HepG2 (cell line): ENCODE measurements at regions not wholly inside any gene's neighbourhood (a gene's known extent, or its start where the extent isn't known, plus 50 kb on each side); places are given as distances from the start of the nearest gene placed in this dataset.

Experiments
- ATAC-seq: fragments of 200-7000 bp; cut with Tn5 transposase; 3 replicates; pipeline ENCODE4 v1.9.1; 2020; ENCODE audit warnings: mild to moderate bottlenecking, moderate library complexity
- BruUV-seq: library from RNA; stranded (reverse); fragments of 400-500 nt; replicated peaks from 2 replicates; lab custom pipeline; 2021; lab: Mats Ljungman, UMichigan
- CTCF ChIA-PET: fragments of 300-600 bp; formaldehyde crosslinking; extraction: SDS; loops from one replicate; lab custom pipeline; 2021; ENCODE audit warnings: low total read pairs, inconsistent platforms, low intra/inter-chr PET ratio; lab: Yijun Ruan, JAX
- POLR2A ChIA-PET: fragments of 350-600 bp; sonication (Branson Sonifier 250); formaldehyde crosslinking; loops from one replicate; lab custom pipeline; 2020; ENCODE audit warnings: antibody characterized with exemption, inconsistent platforms; lab: Yijun Ruan, JAX
- DNase-seq: peaks from one replicate; pipeline ENCODE4 v3.0.0-alpha.2; 2015; ENCODE audit warnings: low spot score
- FAIRE-seq: peaks from 3 replicates; lab custom pipeline; 2011; peaks lifted over from hg19 to GRCh38; lab: Jason Lieb, UNC
- H2AFZ ChIP-seq: one replicate; pipeline ENCODE4 v1.6.1; 2011; ENCODE audit warnings: low read length, inconsistent platforms
- H3K27ac ChIP-seq: fragments of 300-600 bp; 3 replicates; pipeline ENCODE4 v1.8.0; 2011; ENCODE audit warnings: mixed run types, mild to moderate bottlenecking, mixed read lengths, low read length, inconsistent platforms; ENCODE audit not compliant: insufficient read depth; ENCODE audit errors: extremely low read length
- H3K27me3 ChIP-seq, 2 experiments: fragments of 200-600 bp in 1 of 2; 2 replicates in 1 of 2; 3 replicates in 1 of 2; pipeline versions ENCODE4 v1.6.0 to v1.8.0; 2011; ENCODE audit warnings: low read length in 2 of 2, mild to moderate bottlenecking in 2 of 2, moderate library complexity in 2 of 2, inconsistent platforms in 1 of 2; ENCODE audit not compliant: insufficient read depth in 2 of 2, control insufficient read depth in 1 of 2
- H3K36me3 ChIP-seq, 2 experiments: fragments of 200-600 bp in 1 of 2; replicated peaks in 1 of 2; 2 replicates in 1 of 2; 3 replicates in 1 of 2; pipeline versions ENCODE4 v1.5.1 to v1.8.0; 2011; ENCODE audit warnings: low read length in 2 of 2, inconsistent platforms in 1 of 2; ENCODE audit not compliant: insufficient read depth in 2 of 2, control insufficient read depth in 1 of 2
- H3K4me1 ChIP-seq: 2 replicates; pipeline ENCODE4 v1.5.1; 2012; ENCODE audit warnings: low read length, inconsistent platforms; ENCODE audit not compliant: insufficient read depth
- H3K4me2 ChIP-seq: 2 replicates; pipeline ENCODE4 v1.6.0; 2011; ENCODE audit warnings: low read depth, low read length, inconsistent platforms
- H3K4me3 ChIP-seq, 3 experiments: fragments of 200-600 bp in 1 of 3; sonication (generic), shearing (Covaris generic) in 1 of 3; replicated peaks in 1 of 3; 2 replicates each; pipeline ENCODE4 v1.5.1; 2011 to 2016; ENCODE audit warnings: low read length in 3 of 3, inconsistent platforms in 2 of 3, low read depth in 2 of 3, mild to moderate bottlenecking in 2 of 3, control low read depth in 1 of 3, mixed read lengths in 1 of 3; ENCODE audit not compliant: insufficient read depth in 1 of 3
- H3K79me2 ChIP-seq: one replicate; pipeline ENCODE4 v1.6.1; 2011; ENCODE audit warnings: low read length, inconsistent platforms; ENCODE audit not compliant: insufficient read depth
- H3K9ac ChIP-seq: 2 replicates; pipeline ENCODE4 v1.6.0; 2011; ENCODE audit warnings: mild to moderate bottlenecking, low read depth, low read length, inconsistent platforms; ENCODE audit not compliant: insufficient read depth
- H3K9me3 ChIP-seq: 2 replicates; pipeline ENCODE4 v1.5.1; 2012; ENCODE audit warnings: mild to moderate bottlenecking, low read length
- H4K20me1 ChIP-seq: 2 replicates; pipeline ENCODE4 v1.6.0; 2011; ENCODE audit warnings: inconsistent platforms, mild to moderate bottlenecking, low read length, moderate library complexity; ENCODE audit not compliant: insufficient read depth
- ATAD3A ChIP-seq: sonication (generic); formaldehyde crosslinking; IDR thresholded peaks from 2 replicates; pipeline ENCODE4 v1.4.0; 2020; ENCODE audit warnings: missing genetic modification reagents
- POGZ ChIP-seq: sonication (generic); formaldehyde crosslinking; IDR thresholded peaks from 2 replicates; pipeline ENCODE4 v1.4.0; 2020; ENCODE audit warnings: mild to moderate bottlenecking, missing genetic modification reagents
- ZNF12 ChIP-seq: sonication (generic); formaldehyde crosslinking; IDR thresholded peaks from 2 replicates; pipeline ENCODE4 v1.5.0; 2020; ENCODE audit warnings: missing genetic modification reagents
- ZNF350 ChIP-seq: sonication (generic); formaldehyde crosslinking; IDR thresholded peaks from 2 replicates; pipeline ENCODE4 v1.4.0; 2020; ENCODE audit warnings: mild to moderate bottlenecking, low read depth, missing genetic modification reagents, borderline replicate concordance
- WGBS: methylation state at CpG from one replicate; pipeline ENCODE4 v1.1.6; 2017; ENCODE audit warnings: low lambda C conversion rate; 5-methylcytosine and 5-hydroxymethylcytosine counted together
- in situ Hi-C: cut with HindIII; loops from 2 replicates; pipeline ENCODE4 v1.10.0; 2017; ENCODE audit warnings: low pct_unique_long_range_greater_than_20kb; ENCODE audit not compliant: extremely low pct_ligation_motif_present
- intact Hi-C: fragments of 100-400 bp; cut with micrococcal nuclease; formaldehyde crosslinking; loops from one replicate; pipeline ENCODE4 v1.10.0; 2022; ENCODE audit not compliant: unreplicated experiment
- TF ChIP-seq, protein P1 (sequence below): sonication (generic); formaldehyde crosslinking; IDR thresholded peaks from 2 replicates; pipeline ENCODE4 v1.4.0; 2020; ENCODE audit warnings: missing genetic modification reagents, borderline replicate concordance

DNA sequence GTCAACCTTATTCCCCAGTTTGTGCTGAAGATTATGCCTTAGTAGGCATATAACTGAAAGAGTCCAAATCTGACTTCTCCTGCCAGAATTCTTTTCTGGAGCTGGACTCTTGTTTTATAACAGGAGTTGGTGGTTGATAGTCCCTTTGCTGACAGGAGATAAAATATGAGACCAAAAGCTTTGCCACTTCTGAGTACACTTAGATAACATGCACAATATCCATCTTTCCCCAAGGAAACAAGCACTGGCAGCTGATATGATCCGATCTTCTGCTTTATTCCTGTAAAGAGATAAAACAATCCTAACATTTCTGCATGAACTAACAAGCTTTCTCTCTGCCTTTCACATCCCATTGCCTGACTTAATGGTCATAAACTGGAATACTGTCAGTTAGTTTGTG lies 1265.4 kb upstream of the ADGRB3 start (continued):
- TF ChIP-seq, protein P1, sequence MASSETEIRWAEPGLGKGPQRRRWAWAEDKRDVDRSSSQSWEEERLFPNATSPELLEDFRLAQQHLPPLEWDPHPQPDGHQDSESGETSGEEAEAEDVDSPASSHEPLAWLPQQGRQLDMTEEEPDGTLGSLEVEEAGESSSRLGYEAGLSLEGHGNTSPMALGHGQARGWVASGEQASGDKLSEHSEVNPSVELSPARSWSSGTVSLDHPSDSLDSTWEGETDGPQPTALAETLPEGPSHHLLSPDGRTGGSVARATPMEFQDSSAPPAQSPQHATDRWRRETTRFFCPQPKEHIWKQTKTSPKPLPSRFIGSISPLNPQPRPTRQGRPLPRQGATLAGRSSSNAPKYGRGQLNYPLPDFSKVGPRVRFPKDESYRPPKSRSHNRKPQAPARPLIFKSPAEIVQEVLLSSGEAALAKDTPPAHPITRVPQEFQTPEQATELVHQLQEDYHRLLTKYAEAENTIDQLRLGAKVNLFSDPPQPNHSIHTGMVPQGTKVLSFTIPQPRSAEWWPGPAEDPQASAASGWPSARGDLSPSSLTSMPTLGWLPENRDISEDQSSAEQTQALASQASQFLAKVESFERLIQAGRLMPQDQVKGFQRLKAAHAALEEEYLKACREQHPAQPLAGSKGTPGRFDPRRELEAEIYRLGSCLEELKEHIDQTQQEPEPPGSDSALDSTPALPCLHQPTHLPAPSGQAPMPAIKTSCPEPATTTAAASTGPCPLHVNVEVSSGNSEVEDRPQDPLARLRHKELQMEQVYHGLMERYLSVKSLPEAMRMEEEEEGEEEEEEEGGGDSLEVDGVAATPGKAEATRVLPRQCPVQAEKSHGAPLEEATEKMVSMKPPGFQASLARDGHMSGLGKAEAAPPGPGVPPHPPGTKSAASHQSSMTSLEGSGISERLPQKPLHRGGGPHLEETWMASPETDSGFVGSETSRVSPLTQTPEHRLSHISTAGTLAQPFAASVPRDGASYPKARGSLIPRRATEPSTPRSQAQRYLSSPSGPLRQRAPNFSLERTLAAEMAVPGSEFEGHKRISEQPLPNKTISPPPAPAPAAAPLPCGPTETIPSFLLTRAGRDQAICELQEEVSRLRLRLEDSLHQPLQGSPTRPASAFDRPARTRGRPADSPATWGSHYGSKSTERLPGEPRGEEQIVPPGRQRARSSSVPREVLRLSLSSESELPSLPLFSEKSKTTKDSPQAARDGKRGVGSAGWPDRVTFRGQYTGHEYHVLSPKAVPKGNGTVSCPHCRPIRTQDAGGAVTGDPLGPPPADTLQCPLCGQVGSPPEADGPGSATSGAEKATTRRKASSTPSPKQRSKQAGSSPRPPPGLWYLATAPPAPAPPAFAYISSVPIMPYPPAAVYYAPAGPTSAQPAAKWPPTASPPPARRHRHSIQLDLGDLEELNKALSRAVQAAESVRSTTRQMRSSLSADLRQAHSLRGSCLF (CRISPR knock-in tag), result no peak
- no peak for TF ChIP-seq ATAD3A (CRISPR knock-in tag)

DNA sequence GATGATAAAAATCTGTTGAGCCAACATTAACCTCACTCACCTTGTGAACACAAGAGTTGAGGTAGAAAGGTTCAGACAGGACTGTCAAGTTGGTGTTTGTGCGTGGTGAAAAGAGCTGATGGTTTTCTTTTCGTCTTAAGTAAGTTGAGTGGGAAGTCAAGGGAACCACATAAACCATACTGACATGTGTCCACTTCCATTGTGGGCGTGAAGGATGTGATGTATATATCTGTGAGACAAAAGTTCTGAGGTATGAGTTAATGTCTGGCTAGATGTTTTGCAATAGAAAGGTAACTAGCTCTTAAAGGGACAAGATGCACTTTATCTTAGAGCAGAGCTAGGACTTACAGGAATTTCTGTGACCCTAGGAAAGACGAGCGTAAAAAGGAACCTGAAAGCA lies 1272.1 kb upstream of the ADGRB3 start:
- intact Hi-C loops, result no loop called here
- Histone ChIP-seq H3K9me3 (no peaks in the 10 kb centered on the region), H3K4me2 (no peak overlapping the region), H3K4me1 (peaks cover 5% of the 10 kb centered on the region; the same call in 1 of the 2 replicates), H3K79me2 (no peaks in the 10 kb centered on the region), H2AFZ (peak overlapping the region; percentile 35), H3K9ac (no peak overlapping the region), H3K27ac (no peak overlapping the region), H4K20me1 (no peaks in the 10 kb centered on the region), H3K36me3 (no peaks in the 10 kb centered on the region), H3K4me3 (no peak overlapping the region), H3K27me3 (no peaks in the 10 kb centered on the region)
- no TSS peak for BruUV-seq
- WGBS, result 19% methylated on average over 5 of the region's 5 CpGs
- peak; percentile 39 for FAIRE-seq
- no peak for ATAC-seq
- DNase-seq, result no peak
- ChIA-PET POLR2A (no interaction called here), CTCF (no interaction called here)
- in situ Hi-C loops, result no loop called here
- TF ChIP-seq ZNF12 (CRISPR knock-in tag) (peak; percentile 41; the same call in 1 of the 2 replicates), ZNF350 (CRISPR knock-in tag) (no peak), POGZ (CRISPR knock-in tag) (no peak)
